Osteocyte (in vitro differentiated cells): ENCODE measurements at regions not wholly inside any gene's neighbourhood (a gene's known extent, or its start where the extent isn't known, plus 50 kb on each side); places are given as distances from the start of the nearest gene placed in this dataset.
"Not testable (repeated sequence)": the region's sequence is repeated elsewhere in the genome, so short reads cannot be mapped to it uniquely, and the experiment has no call there.

Experiments used
- DNase-seq: peaks from one replicate; pipeline ENCODE4 v3.0.0; 2021; ENCODE audit warnings: mixed read lengths; ENCODE audit not compliant: unreplicated experiment; ENCODE audit errors: extremely low spot score
- H3K27ac Mint-ChIP-seq: one replicate; pipeline ENCODE4 v1.8.0; 2021; ENCODE audit warnings: mild to moderate bottlenecking, mixed read lengths; ENCODE audit not compliant: unreplicated experiment
- H3K27me3 Mint-ChIP-seq: one replicate; pipeline ENCODE4 v1.8.0; 2021; ENCODE audit warnings: mixed read lengths; ENCODE audit not compliant: unreplicated experiment
- H3K36me3 Mint-ChIP-seq: one replicate; pipeline ENCODE4 v1.8.0; 2021; ENCODE audit warnings: mixed read lengths; ENCODE audit not compliant: unreplicated experiment
- H3K4me1 Mint-ChIP-seq: one replicate; pipeline ENCODE4 v1.8.0; 2021; ENCODE audit warnings: mixed read lengths; ENCODE audit not compliant: unreplicated experiment
- H3K4me3 Mint-ChIP-seq: one replicate; pipeline ENCODE4 v1.8.0; 2021; ENCODE audit warnings: mild to moderate bottlenecking, moderate library complexity, mixed read lengths; ENCODE audit not compliant: unreplicated experiment
- H3K9me3 Mint-ChIP-seq: one replicate; pipeline ENCODE4 v1.8.0; 2021; ENCODE audit warnings: mixed read lengths; ENCODE audit not compliant: unreplicated experiment
- TF ChIP-seq, protein P1 (sequence below): fragments of 200-600 bp; sonication (generic); IDR thresholded peaks from 2 replicates; pipeline ENCODE4 v1.5.0; 2021; ENCODE audit warnings: antibody characterized with exemption, mild to moderate bottlenecking, moderate library complexity

DNA sequence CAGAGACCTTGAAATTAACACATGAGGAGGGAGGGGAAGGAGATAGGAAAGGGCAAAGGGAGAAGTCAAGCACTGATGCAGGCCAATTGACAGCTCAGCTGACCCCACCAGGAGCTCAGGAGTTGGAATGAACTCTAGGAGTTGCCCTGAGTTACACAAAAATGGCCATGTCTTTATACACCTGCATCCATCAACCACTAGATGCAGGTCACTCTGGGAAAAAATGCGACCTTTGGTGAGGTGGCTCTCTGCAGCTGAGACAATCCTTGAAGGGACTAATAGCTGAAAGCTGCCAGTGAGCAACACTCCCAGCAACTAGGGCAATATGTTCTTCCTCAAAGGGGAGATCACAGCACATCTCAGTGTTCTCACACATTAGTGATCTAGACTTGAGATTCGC is 222.8 kb downstream of the RBM26 start:
- TF ChIP-seq, protein P1, sequence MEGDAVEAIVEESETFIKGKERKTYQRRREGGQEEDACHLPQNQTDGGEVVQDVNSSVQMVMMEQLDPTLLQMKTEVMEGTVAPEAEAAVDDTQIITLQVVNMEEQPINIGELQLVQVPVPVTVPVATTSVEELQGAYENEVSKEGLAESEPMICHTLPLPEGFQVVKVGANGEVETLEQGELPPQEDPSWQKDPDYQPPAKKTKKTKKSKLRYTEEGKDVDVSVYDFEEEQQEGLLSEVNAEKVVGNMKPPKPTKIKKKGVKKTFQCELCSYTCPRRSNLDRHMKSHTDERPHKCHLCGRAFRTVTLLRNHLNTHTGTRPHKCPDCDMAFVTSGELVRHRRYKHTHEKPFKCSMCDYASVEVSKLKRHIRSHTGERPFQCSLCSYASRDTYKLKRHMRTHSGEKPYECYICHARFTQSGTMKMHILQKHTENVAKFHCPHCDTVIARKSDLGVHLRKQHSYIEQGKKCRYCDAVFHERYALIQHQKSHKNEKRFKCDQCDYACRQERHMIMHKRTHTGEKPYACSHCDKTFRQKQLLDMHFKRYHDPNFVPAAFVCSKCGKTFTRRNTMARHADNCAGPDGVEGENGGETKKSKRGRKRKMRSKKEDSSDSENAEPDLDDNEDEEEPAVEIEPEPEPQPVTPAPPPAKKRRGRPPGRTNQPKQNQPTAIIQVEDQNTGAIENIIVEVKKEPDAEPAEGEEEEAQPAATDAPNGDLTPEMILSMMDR = no peak
- DNase-seq = no peak
- Mint-ChIP-seq H3K27me3 (no peaks in the 10 kb centered on the region), H3K36me3 (no peaks in the 10 kb centered on the region), H3K9me3 (peaks cover 5% of the 10 kb centered on the region), H3K4me1 (no peaks in the 10 kb centered on the region), H3K27ac (no peak overlapping the region), H3K4me3 (no peak overlapping the region)

DNA sequence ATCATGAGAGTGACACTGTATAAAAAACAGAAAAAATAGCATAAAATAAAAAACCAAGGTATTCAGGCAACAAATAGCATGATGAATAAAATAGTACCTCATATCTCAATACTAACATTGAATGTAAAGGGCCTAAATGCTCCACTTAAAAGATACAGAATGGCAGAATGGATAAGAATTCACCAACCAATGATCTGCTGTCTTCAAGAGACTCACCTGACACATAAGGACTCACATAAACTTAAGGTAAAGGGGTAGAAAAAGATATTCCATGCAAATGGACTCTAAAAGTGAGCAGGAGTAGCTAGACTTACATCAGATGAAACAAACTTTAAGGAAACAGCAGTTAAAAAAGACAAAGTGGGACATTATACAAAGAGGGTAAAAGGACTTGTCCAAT is 232.4 kb downstream of the RBM26 start:
- H3K36me3 Mint-ChIP-seq, H3K4me3 Mint-ChIP-seq, H3K27me3 Mint-ChIP-seq, H3K4me1 Mint-ChIP-seq, H3K27ac Mint-ChIP-seq, DNase-seq: not testable (repeated sequence)
- H3K9me3 Mint-ChIP-seq = peaks cover 21% of the 10 kb centered on the region

DNA sequence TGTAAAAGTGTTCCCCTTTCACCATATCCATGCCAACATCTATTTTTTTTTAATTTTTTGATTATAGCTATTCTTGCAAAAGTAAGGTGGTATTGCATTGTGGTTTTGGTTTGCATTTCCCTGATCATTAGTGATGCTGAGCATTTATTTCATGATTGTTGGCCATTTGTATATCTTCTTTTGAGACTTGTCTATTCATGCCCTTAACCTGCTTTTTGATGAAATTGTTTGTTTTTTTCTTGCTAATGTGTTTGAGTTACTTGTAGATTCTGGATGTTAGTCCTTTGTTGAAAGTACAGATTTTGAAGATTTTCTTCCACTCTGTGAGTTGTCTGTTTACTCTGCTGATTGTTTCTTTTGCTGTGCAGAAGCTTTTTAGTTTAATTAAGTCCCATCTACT is 233.1 kb downstream of the RBM26 start:
- H3K9me3 Mint-ChIP-seq = peaks cover 28% of the 10 kb centered on the region
- H3K27me3 Mint-ChIP-seq, H3K36me3 Mint-ChIP-seq, H3K4me1 Mint-ChIP-seq, H3K27ac Mint-ChIP-seq, H3K4me3 Mint-ChIP-seq, DNase-seq: not testable (repeated sequence)

DNA sequence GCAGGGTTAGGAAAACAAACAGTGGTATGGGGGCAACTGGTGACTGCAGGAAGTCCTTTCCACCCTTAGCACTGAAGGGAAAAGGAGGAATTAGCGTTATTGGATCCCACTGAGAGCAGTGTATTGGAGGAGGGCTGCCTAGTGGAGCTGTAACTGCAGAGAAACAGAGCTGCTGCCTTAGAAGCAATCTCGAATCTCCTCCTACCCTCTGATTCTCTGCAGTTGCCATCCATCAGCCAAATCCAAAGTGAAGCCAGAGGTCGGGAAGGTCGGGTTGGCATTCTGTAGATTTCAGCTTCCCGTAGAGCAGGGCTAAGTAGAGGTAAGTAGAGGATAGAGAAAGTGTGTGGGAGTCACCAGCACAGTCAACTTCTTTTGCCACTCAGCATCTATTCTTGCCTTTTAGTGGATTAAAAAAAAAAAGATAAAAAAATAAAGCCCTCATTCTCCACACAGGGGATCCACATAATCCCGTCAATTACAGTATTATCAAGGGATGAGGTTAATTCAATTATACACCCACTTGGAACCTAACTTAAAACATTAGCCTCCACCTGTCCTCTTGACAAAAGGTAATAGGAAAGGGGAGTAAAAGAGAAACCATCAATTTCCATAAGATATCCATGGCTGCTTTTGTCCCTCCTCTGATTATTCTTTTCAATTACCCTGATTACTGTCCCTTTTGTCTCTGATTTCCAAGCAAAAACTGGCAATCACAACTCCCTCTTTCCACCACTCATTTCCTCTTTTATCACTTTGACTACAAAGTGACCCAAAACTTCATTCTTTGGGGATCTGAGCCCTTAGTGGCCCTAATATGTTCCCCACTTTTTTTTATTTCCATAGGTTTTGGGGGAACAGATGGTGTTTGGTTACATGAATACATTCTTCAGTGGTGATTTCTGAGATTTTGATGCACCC is 234.7 kb downstream of the RBM26 start:
- Mint-ChIP-seq H3K4me3 (no peak overlapping the region), H3K36me3 (no peaks in the 10 kb centered on the region), H3K4me1 (no peaks in the 10 kb centered on the region), H3K9me3 (peaks cover 35% of the 10 kb centered on the region), H3K27ac (no peak overlapping the region), H3K27me3 (peaks cover 2% of the 10 kb centered on the region)
- DNase-seq = no peak
- TF ChIP-seq, protein P1 = no peak

DNA sequence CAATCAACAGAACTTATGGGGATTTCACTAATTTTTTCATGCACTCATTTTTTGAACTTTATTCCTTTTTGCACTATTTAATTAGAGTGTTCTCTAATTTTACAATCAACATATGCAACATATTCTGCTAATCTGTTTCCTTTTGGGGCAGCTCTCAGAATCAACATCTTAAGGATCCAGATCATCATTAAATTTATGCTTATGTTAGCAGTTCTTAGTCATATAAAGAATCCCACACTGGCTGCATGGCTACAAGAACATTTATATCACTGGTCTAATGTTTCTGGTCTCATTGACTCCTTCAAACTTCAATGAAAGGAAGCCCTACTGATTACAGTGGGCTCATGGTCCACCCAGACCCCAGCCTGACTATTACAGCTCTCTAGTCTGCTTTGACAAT is 245.2 kb downstream of the RBM26 start:
- DNase-seq = no peak
- Mint-ChIP-seq H3K27me3 (no peaks in the 10 kb centered on the region), H3K27ac (no peak overlapping the region), H3K36me3 (no peaks in the 10 kb centered on the region), H3K9me3 (no peaks in the 10 kb centered on the region), H3K4me1 (no peaks in the 10 kb centered on the region), H3K4me3 (no peak overlapping the region)
- TF ChIP-seq, protein P1 = no peak

DNA sequence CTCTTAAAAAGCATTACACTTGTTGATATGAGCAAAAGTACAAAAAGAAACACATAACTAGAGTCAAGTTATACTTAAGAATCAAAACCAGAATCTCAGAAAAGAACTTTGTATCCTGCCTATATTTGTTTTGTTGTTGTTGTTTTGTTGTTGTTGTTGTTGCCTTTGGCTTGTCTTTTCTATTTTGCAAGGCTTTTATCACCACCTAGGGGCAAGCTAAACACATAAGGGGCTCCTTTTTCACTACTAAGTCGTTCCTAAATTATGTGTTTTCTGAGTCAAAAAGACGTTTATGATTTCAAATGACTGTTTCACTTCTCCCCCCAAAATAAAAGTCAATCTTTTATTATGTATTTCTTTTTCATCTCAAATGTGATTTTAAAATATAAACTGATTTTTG is 250.2 kb downstream of the RBM26 start:
- Mint-ChIP-seq H3K9me3 (no peaks in the 10 kb centered on the region), H3K4me1 (no peaks in the 10 kb centered on the region), H3K27ac (no peak overlapping the region), H3K4me3 (no peak overlapping the region), H3K27me3 (peaks cover 4% of the 10 kb centered on the region), H3K36me3 (no peaks in the 10 kb centered on the region)
- TF ChIP-seq, protein P1 = no peak
- DNase-seq = no peak
